H1 (cell line): ENCODE measurements at regions not wholly inside any gene's neighbourhood (a gene's known extent, or its start where the extent isn't known, plus 50 kb on each side); places are given as distances from the start of the nearest gene placed in this dataset.

Experiments used
- CHD7 ChIP-seq: fragments of 300-600 bp; sonication (generic); IDR thresholded peaks from 2 replicates; pipeline ENCODE4 v1.7.1; 2012; ENCODE audit warnings: low read length, moderate library complexity, mild to moderate bottlenecking, inconsistent platforms; ENCODE audit not compliant: insufficient replicate concordance
- CREB1 ChIP-seq: IDR thresholded peaks from 2 replicates; pipeline ENCODE4 v1.6.1; 2012; ENCODE audit warnings: inconsistent platforms
- JUN ChIP-seq: IDR thresholded peaks from 2 replicates; pipeline ENCODE4 v1.6.1; 2011; ENCODE audit warnings: low read depth, mild to moderate bottlenecking, improper control_type of control experiment, low read length
- SAP30 ChIP-seq: fragments of 300-600 bp; sonication (generic); IDR thresholded peaks from 2 replicates; pipeline ENCODE4 v1.7.1; 2012; ENCODE audit warnings: low read length, moderate library complexity, mild to moderate bottlenecking, inconsistent platforms; ENCODE audit not compliant: insufficient read depth, insufficient replicate concordance
- SP2 ChIP-seq: IDR thresholded peaks from 2 replicates; pipeline ENCODE4 v1.6.1; 2012; ENCODE audit warnings: mild to moderate bottlenecking, low read length, inconsistent platforms

- TF ChIP-seq CHD7 (no peak), CREB1 (no peak), SP2 (no peak), JUN (no peak), SAP30 (no peak)
Observed at GRCh38 chr4:27267339-27267969, 406.8 kb downstream of the STIM2 start (continued).
